Left ventricle myocardium inferior (tissue), 1 donor: ENCODE measurements at regions not wholly inside any gene's neighbourhood (a gene's known extent, or its start where the extent isn't known, plus 50 kb on each side); places are given as distances from the start of the nearest gene placed in this dataset.

Source experiments
- DNase-seq: peaks from one replicate; pipeline ENCODE4 v3.0.0-alpha.2; 2020
- H3K27ac ChIP-seq: fragments of 200-600 bp; replicated peaks from 2 replicates; pipeline ENCODE4 v1.8.0; 2021
- H3K27me3 ChIP-seq: fragments of 200-600 bp; 2 replicates; pipeline ENCODE4 v1.8.0; 2021; ENCODE audit warnings: low read depth
- H3K36me3 ChIP-seq: fragments of 200-600 bp; 2 replicates; pipeline ENCODE4 v1.8.0; 2021
- H3K4me1 ChIP-seq: fragments of 200-600 bp; 2 replicates; pipeline ENCODE4 v1.8.0; 2021
- H3K4me3 ChIP-seq: fragments of 200-600 bp; 2 replicates; pipeline ENCODE4 v1.8.0; 2021; ENCODE audit warnings: mild to moderate bottlenecking, moderate library complexity
- H3K9me3 ChIP-seq: fragments of 200-600 bp; replicated peaks from 2 replicates; pipeline ENCODE4 v1.8.0; 2021
- CTCF ChIP-seq: fragments of 200-600 bp; IDR thresholded peaks from 2 replicates; pipeline ENCODE4 v1.8.0; 2021; ENCODE audit warnings: antibody characterized with exemption, mild to moderate bottlenecking, borderline replicate concordance
- intact Hi-C: fragments of 100-400 bp; cut with micrococcal nuclease; formaldehyde crosslinking; loops from one replicate; pipeline ENCODE4 v1.11.0; 2022
- donor health status: DM: no; HTN: yes; CAD: no; lungs with severe emphysema.

GRCh38 chr3:154540950-154541604 lies 111.1 kb upstream of the GPR149 start:
- Histone ChIP-seq H3K9me3 (no peaks in the 10 kb centered on the region), H3K27ac (no peak overlapping the region), H3K36me3 (no peaks in the 10 kb centered on the region), H3K4me3 (no peak overlapping the region), H3K27me3 (no peaks in the 10 kb centered on the region), H3K4me1 (no peaks in the 10 kb centered on the region)
- intact Hi-C loops: no loop called here
- DNase-seq: no peak
- no peak for TF ChIP-seq CTCF

DNA sequence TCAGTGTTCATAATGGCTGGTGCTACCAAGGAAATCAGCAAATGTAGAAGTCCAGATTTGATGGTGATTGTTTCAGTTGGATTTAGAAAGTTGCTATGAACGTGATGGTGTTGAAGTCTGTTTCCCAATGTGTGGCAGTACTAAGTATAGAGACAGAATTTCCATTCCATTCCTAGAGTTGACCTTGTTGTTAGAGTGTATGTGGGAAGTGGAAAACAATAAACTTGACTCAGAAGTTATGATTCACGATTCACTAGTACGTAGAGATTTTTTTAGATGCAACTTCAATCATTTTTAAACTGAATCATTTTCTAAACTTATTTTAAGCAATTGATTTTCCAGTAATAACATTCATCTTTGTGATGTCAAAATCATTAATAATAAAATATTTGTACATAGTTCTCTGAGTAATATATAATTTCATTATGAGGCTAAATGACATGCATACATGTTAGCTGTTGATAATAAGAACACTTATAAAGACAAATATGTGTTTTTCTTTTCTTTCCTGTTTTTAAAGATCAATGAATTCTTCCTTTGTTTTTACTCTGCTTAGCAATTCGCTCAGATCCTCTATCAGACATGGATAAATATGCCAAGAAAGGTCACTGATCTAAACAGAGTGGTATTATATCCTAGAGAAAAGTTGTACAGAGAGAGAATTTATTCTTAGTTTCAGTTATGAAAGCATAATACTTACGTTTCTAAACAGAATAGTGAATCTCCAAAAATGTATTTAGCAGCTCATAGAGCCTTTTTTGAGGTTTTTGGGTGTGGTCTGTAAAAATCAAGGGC lies 108.8 kb upstream of the GPR149 start:
- Histone ChIP-seq H3K36me3 (no peaks in the 10 kb centered on the region), H3K27ac (no peak overlapping the region), H3K9me3 (no peaks in the 10 kb centered on the region), H3K4me1 (no peaks in the 10 kb centered on the region), H3K27me3 (no peaks in the 10 kb centered on the region), H3K4me3 (no peak overlapping the region)
- no peak for TF ChIP-seq CTCF
- no peak for DNase-seq
- intact Hi-C loops: no loop called here

- H3K9me3 ChIP-seq: no peaks in the 10 kb centered on the region
- H3K27me3 ChIP-seq: no peaks in the 10 kb centered on the region
- no peaks in the 10 kb centered on the region for H3K4me1 ChIP-seq
- no peaks in the 10 kb centered on the region for H3K36me3 ChIP-seq
- intact Hi-C loops: no loop called here
- H3K27ac ChIP-seq: no peak overlapping the region
- TF ChIP-seq CTCF: no peak
- no peak overlapping the region for H3K4me3 ChIP-seq
- DNase-seq: no peak
These were observed 106.8 kb upstream of the GPR149 start for GRCh38 chr3:154536751-154537150.

DNA sequence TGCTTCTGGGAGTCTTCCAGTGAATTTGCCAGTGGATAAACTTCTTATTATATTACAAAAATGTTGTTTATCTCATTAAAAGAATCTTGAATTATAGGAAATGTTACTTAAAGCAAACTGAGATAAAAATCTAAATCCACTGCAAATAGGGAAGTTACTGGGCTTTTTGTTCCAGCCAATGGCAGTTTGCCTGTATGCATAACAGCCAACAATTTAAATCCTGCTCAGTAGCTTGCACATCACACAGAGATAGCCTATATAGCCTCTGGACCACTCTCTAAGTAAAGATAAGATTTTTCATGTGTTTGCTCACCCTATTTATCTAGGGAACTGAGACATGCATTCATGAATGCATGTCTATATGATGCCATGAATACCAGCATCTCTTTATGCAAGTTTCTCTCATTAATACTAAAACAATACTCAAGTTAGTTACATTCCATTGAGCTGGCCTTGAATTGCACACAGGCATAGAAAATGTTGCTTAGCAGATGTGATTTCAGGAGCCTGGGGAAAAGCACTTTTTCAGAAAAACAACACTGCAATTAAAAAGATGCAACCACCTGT lies 92.1 kb upstream of the GPR149 start:
- Histone ChIP-seq H3K9me3 (peaks cover 12% of the 10 kb centered on the region), H3K27me3 (no peaks in the 10 kb centered on the region), H3K4me1 (no peaks in the 10 kb centered on the region), H3K4me3 (no peak overlapping the region), H3K27ac (no peak overlapping the region), H3K36me3 (no peaks in the 10 kb centered on the region)
- no peak for DNase-seq
- no peak for TF ChIP-seq CTCF
- intact Hi-C loops: no loop called here

GRCh38 chr3:154517404-154517803 lies 87.4 kb upstream of the GPR149 start:
- intact Hi-C loops: no loop called here
- peaks cover 34% of the 10 kb centered on the region for H3K9me3 ChIP-seq
- TF ChIP-seq CTCF: no peak
- H3K27ac ChIP-seq: no peak overlapping the region
- H3K4me3 ChIP-seq: no peak overlapping the region
- H3K36me3 ChIP-seq: no peaks in the 10 kb centered on the region
- H3K27me3 ChIP-seq: no peaks in the 10 kb centered on the region
- no peak for DNase-seq
- no peaks in the 10 kb centered on the region for H3K4me1 ChIP-seq
